ENCODE measurements at regions not wholly inside any gene's neighbourhood (a gene's known extent, or its start where the extent isn't known, plus 50 kb on each side); places are given as distances from the start of the nearest gene placed in this dataset.

- no peak overlapping the region for H3K27ac ChIP-seq
- no peaks in the 10 kb centered on the region for H3K36me3 ChIP-seq
- no peaks in the 10 kb centered on the region for H3K9me3 ChIP-seq
- no peak overlapping the region for H3K4me3 ChIP-seq
- no peak for TF ChIP-seq CTCF (IDR thresholded peaks at IDR 0.05)
- ATAC-seq (ENCODE audit: insufficient number of reproducible peaks, low FRiP score, low read depth): no peak
- no peak for DNase-seq (ENCODE audit: low spot score)
- no peaks in the 10 kb centered on the region for H3K27me3 ChIP-seq (replicated peaks; ENCODE audit: insufficient read depth)
- no peaks in the 10 kb centered on the region for H3K4me1 ChIP-seq (ENCODE audit: control insufficient read depth in 1 of 2, low read depth in 2 of 2)
Measured at GRCh38 chr5:29276371-29276770, 1917.1 kb upstream of the CDH6 start.

GRCh38 chr5:29263915-29264351 is 1929.6 kb upstream of the CDH6 start:
- Histone ChIP-seq H3K36me3 (no peaks in the 10 kb centered on the region), H3K9me3 (no peaks in the 10 kb centered on the region), H3K4me3 (no peak overlapping the region), H3K4me1 (ENCODE audit: control insufficient read depth in 1 of 2, low read depth in 2 of 2) (no peaks in the 10 kb centered on the region), H3K27ac (no peak overlapping the region), H3K27me3 (replicated peaks; ENCODE audit: insufficient read depth) (no peaks in the 10 kb centered on the region)
- no peak for ATAC-seq (ENCODE audit: insufficient number of reproducible peaks, low FRiP score, low read depth)
- DNase-seq (ENCODE audit: low spot score): no peak
- TF ChIP-seq CTCF (IDR thresholded peaks at IDR 0.05): no peak

- Histone ChIP-seq H3K9me3 (no peaks in the 10 kb centered on the region), H3K4me1 (ENCODE audit: control insufficient read depth in 1 of 2, low read depth in 2 of 2) (no peaks in the 10 kb centered on the region), H3K4me3 (no peak overlapping the region), H3K27ac (no peak overlapping the region), H3K36me3 (no peaks in the 10 kb centered on the region), H3K27me3 (replicated peaks; ENCODE audit: insufficient read depth) (no peaks in the 10 kb centered on the region)
- TF ChIP-seq CTCF (IDR thresholded peaks at IDR 0.05): no peak
- DNase-seq (ENCODE audit: low spot score) (no peak), ATAC-seq (ENCODE audit: insufficient number of reproducible peaks, low FRiP score, low read depth) (no peak)
Measured at GRCh38 chr5:29262339-29263123, 1931.0 kb upstream of the CDH6 start.

GRCh38 chr5:29261213-29261612 is 1932.3 kb upstream of the CDH6 start:
- H3K27ac ChIP-seq: no peak overlapping the region

GRCh38 chr5:29252390-29252789 is 1941.1 kb upstream of the CDH6 start:
- DNase-seq (ENCODE audit: low spot score) (no peak), ATAC-seq (ENCODE audit: insufficient number of reproducible peaks, low FRiP score, low read depth) (no peak)
- H3K27me3 ChIP-seq (replicated peaks; ENCODE audit: insufficient read depth): no peaks in the 10 kb centered on the region
- no peaks in the 10 kb centered on the region for H3K4me1 ChIP-seq (ENCODE audit: control insufficient read depth in 1 of 2, low read depth in 2 of 2)
- no peak overlapping the region for H3K4me3 ChIP-seq
- TF ChIP-seq CTCF (IDR thresholded peaks at IDR 0.05): no peak
- H3K9me3 ChIP-seq: no peaks in the 10 kb centered on the region
- no peak overlapping the region for H3K27ac ChIP-seq
- H3K36me3 ChIP-seq: no peaks in the 10 kb centered on the region

More at GRCh38 chr5:29261213-29261612, 1932.3 kb upstream of the CDH6 start:
- no peak for TF ChIP-seq CTCF (IDR thresholded peaks at IDR 0.05)
- ATAC-seq (ENCODE audit: insufficient number of reproducible peaks, low FRiP score, low read depth) (no peak), DNase-seq (ENCODE audit: low spot score) (no peak)
- no peaks in the 10 kb centered on the region for H3K4me1 ChIP-seq (ENCODE audit: control insufficient read depth in 1 of 2, low read depth in 2 of 2)
- no peaks in the 10 kb centered on the region for H3K36me3 ChIP-seq
- H3K9me3 ChIP-seq: no peaks in the 10 kb centered on the region
- H3K4me3 ChIP-seq: no peak overlapping the region
- no peaks in the 10 kb centered on the region for H3K27me3 ChIP-seq (replicated peaks; ENCODE audit: insufficient read depth)
